Activated CD8-positive, alpha-beta memory T cell treated with anti-CD3 and anti-CD28 coated beads for 1 hour (primary cell): ENCODE measurements at regions not wholly inside any gene's neighbourhood (a gene's known extent, or its start where the extent isn't known, plus 50 kb on each side); places are given as distances from the start of the nearest gene placed in this dataset.

ENCODE experiments used
- DNase-seq, 2 donors: peaks; one replicate each; pipeline ENCODE4 v3.0.0-alpha.2; 2020; ENCODE audit warnings: low read depth in 1 of 2; ENCODE audit errors: extremely low read depth in 1 of 2

DNA sequence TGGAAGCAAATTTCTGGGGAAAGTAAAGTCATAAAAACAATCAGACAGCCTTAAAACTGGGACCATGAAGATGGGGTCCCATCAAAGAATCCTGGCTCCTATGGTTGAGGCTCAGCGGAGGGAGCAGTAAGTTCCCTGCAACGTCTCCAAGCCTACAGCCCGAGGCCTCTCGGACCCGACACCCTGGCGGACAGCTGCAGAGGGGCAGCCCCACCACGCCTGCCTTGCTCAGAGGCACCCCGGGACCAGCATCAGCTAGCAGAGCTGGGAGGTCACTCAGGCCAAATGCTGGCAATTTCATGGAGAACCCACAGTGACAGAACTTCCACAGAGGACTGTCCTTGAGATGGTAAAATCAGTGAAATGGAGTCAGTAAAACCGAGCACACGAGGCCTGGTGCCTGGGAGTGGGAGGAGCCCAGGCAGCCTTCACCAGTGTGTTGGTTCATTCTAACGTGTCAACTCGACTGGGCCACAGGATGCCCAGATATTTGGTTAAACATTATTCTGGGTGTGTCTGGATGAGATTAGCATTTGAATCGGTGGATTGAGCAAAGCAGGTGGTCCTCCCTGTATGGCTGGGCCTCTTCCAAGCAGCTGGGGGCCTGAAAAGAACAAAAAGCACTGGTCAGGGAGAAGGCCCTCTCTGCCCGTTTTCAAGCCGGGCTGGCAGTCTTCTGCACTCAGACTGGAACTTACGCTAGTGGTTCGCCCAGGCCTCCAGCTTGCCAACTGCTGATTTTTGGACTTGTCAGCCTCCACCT is 96.2 kb upstream of the INSIG1 start:
- DNase-seq, result no peak

- DNase-seq, result no peak
Observed at GRCh38 chr7:155202106-155202871, 95.4 kb upstream of the INSIG1 start.

DNA sequence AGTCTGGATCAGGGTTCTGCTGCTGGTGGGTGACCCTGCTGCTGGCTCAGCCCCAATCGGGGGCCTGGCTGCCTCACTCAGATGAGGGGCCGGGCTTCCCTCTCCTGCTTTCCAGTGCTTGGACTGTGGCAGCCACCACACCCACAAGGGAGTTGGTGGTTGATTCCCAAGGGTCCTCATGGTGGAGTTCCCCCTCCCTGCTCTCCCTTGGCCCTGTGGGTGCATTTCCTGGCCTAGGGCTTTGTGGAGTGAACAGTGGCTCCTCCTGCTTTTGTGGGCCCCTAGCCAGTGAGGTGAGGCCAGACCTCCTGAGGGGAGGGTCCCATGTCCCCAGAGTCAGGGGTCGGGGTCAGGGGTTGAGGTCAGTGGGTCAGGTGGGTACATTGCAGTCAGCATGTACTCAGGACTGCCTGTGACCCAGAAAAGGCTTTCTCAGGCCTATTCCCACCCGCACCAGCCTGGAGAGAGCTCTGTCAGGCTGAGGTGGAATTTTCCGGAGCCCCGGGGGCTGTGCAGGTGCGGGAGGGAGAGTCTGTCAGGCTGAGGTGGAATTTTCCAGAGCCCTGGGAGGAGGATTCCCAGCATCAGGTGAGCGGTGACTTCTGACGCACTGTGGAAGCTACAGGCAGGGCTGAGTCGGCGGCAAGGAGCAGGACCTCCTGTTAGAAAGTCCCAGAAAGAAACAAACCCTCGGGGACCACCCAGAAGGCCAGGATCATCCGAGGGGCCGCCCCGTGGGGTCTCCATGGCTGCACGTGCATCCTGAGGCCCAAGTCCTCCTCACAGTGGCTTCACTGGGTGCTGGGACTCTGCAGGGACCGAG is 94.4 kb upstream of the INSIG1 start:
- no peak for DNase-seq

DNA sequence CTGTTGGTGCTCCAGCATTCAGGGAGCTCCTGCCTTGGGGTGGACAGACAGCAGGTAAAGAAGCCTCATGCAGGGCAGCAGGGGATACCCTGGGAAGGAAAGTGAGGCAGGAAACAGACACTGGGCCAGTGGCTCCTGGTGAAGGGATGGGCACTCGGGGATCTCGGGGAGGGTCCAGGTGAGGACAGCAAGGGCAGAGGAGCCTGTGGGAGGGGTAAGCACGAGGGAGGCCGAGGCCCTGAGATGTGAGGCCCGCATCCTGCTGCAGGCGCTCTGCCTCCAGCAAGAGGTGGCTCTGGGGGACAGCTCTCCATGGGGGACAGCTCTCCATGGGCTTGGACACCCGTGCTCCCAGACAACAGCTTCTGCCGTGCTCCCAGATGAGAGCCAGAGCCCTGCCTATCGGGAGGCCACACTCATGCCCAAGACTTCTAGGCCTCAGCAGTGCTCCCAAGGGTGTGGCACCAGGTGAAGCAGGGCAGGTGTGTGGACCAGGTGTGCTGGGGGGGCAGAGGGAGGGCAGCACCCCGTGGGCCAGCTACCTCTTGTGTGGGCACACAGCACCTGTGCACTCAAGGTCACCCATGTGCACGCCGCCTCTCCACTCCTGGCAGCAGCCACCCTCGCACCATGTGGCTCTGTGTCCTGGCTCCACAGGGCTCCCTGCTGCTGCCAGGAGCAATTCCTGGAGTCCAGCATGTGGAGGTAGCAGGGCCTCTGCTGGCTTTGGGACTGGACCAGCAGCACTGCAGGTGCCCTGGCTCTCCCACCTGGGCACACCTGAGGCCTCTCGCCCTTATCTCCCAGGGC is 93.6 kb upstream of the INSIG1 start:
- no peak for DNase-seq

DNA sequence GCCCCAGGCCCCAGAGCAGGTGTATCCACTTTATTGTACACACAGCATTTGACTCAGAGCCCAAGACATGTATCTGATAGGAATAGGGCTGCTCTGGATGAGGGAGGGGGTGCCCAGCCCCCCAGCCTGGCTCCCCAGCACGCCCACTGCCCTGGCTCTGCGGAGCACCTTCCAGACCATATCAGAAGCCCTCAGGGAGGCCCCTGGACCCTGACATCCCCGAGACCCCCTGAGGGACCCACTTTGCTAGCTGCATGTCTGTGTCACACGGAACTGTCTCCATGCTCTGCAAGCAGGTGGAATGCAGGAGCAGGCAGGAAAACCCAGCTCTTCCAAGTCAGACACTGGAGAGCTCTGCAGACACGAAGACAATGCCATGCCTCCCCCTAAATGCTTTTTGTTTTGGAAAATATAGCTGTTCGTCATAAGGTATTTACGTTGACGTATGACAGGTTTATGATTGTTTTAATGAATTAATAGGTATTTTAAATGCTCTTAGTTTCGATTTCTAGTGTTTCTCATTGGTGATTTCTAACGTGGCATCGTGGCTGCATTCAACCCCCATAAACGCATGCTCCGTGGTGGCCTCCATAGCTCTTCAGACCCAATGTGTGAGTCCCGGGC is 92.8 kb upstream of the INSIG1 start:
- no peak for DNase-seq

GRCh38 chr7:155205368-155206317 is 92.0 kb upstream of the INSIG1 start:
- peak; percentile 52 to 74 for DNase-seq

GRCh38 chr7:155206318-155207020 is 91.2 kb upstream of the INSIG1 start:
- peak; percentile 22 to 23 for DNase-seq

DNA sequence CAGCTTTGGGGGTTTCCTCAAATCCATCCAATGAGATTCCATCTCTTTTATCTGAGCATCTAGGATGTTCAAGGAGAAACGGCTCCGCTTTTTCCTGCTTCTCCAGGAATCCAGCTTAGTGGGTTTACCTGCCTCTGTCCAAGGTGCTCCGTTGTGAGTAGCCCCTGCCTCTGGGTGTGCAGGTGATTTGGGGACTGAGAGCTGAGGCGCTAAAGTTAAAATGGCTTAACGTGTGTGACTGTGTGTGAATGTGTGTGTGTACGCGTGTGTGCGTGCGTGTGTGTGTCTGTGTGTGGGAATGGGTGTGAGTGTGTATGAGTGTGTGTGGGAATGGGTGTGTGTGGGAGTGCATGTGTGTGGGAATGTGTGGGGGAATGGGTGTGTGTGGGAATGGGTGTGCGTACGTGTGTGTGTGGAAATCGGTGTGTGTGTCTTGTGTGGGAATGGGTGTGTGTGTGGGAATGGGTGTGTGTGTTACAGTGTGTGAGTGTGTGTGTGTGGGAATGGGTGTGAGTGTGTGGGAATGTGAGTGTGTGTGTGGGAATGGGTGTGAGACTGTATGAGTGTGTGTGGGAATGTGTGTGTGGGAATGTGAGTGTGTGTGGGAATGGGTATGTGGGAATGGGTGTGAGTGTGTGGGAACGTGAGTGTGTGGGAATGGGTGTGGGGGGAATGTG is 90.2 kb upstream of the INSIG1 start:
- no peak for DNase-seq

DNA sequence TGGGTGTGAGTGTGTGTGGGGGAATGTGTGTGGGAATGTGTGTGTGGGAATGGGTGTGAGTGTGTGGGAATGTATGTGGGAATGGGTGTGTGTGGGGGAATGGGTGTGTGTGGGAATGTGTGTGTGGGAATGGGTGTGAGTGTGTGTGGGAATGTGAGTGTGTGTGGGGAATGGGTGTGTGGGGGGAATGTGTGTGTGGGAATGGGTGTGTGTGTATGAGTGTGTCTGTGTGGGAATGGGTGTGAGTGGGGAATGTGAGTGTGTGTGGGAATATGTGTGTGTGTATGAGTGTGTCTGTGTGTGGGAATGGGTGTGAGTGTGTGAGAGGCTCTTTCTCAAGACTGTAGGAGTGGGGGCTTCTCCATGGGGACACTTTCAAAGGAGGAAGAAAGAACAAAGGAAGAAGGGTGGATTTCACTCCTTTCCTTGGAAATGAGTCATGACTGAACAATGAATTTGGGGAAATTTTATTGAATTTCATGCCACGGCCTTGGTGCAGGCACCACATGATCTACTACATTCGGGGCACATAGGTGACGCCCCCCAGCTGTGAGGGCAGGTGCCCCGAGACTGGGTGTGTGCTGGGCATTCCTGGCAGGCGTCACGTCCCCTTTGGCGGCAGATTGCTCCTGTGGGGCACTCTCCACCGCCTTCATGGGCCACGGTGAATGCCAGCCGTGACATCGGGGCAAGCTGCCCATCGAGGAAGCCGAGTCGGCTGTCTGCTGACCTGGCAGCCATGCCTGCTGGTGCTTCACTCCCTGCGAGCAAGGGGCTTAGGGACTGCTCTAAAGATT is 88.8 kb upstream of the INSIG1 start:
- DNase-seq, result no peak

DNA sequence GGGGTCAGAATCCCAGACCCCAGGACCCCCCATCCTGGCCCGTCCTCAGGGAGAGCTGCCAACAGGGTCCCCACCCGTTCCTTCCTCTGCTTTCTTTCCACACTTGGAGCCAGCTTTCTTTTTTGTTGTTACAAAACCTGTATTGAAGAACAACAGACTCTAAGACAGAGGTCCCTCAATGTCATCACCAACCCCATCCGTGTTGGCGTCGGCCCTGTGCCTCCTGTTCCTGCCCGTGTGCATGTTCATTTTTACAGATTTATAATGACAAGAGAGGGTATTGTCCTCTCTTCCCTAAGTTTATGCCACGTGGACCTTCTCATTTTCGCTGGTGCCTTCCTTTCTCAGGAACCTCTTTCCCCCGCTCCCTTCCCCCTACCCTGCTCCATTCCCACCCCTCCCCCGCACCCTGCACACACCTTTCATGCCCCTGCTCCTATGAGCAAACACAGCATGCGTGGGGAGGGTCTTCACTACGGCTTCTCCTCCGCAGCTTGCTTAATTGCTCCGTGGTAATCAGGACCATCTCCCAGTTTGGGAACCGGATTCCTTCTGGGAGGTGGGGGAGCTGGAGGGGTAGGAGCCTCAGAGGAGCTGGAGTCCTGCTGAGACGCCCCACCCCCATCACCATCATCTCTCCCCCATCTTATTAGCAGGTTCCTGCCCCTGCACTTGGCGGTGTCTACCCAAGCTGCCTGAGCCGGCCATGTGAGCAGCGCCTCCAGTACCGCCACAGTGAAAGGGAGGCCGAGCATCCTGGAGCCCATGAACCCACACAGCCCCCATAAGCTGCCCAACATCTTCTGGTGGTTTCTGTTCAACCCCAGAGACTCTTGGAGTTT is 88.0 kb upstream of the INSIG1 start:
- no peak for DNase-seq

DNA sequence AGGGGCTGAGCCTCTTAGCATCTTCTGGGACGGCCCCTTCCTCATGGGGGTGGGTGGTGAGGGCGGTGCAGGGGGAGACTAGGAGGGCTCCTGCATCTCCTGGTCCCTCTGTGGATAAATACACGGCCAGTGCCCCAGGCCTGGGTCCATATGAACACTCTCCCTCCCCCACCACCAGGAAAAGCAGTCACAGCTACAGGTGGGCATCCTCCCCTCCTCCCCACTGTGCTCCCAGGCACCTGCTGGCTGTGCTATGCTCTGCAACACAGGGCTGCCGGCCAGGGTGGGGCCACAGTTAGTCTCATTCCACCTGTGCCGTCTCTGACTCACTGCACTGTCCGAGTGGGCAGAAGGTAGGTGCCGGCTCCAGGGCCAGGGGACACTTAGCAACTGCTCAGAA is 87.3 kb upstream of the INSIG1 start:
- no peak for DNase-seq

DNA sequence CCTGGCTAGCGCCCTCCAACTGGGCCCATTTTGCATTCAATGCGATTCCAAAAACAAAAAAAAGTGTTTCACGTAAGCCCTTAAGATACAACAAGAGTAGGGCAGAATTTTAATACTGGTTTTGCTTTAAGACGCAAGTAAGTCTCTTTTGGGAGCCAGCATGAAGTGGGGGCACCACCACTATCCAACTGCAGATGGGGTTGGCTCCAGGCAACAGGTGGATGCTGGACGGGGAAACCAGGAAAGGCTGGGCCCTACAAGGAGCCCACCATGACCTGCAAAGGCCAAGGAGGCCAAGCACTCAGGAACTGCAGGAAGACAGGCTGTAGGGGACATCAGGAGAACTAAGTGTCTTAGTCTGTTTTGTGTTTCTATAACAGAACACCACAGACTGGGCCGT is 86.5 kb upstream of the INSIG1 start:
- DNase-seq, result no peak

GRCh38 chr7:155211761-155212160 is 85.9 kb upstream of the INSIG1 start:
- DNase-seq, result no peak

DNA sequence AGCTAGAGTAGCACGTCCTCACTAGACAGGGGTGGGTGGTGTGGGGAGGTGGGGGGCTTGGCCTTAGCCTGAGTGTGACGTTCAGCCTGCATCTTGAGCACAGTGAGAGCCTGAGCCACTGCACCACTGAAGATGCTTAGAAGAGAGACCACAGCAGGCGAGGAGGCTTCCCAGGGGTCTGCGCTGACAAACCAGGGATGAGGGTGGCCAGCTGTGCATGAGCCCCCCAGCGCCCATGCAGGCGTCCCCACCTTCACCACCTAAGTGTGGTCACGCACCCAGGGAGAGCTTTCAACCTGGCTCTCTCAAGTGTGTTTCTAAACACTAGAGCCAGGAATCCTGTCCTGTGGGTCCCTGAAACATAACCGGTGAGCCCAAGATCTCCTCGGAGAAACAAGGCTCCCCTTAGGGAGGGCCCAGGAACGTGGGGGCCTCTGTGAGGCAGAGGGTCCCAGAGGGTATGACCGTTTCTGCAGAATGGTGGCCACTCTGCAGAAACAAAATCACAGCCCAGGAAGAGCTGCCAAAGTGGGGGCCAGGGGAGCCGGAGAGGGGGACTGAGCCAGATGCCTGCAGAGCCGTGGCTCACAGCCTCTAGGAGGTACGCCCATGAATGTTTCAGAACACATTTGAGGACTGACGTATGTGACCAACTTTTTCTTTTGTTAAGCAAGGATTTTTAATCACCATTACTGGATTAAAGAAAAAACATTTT is 85.2 kb upstream of the INSIG1 start:
- no peak for DNase-seq

DNA sequence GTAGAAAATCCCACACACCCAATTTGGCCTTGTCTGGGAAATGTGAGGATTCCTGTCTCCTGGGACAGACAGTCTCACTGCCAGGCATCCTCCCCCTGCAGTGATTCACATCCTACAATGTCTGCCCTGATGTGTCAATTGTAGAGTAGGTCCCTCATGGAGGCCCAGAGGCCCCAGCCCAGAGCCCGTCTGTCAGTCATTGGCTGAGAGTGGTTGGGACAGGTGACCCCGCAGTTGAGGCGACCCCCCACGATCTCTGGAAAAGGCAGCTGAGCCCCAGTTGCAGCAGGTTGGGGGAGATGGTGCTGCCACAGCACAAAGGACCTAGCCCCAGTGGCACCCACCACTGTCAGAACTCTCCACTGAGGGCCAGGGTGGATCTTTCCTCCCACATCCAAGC is 84.3 kb upstream of the INSIG1 start:
- DNase-seq, result no peak
